WTC11 (cell line): ENCODE measurements at regions not wholly inside any gene's neighbourhood (a gene's known extent, or its start where the extent isn't known, plus 50 kb on each side); places are given as distances from the start of the nearest gene placed in this dataset.

Experiments used
- ATAC-seq: fragments of 200-7000 bp; cut with Tn5 transposase; 2 replicates; pipeline ENCODE4 v1.10.0; 2021; ENCODE audit warnings: mild to moderate bottlenecking, moderate library complexity
- CTCF ChIA-PET: fragments of 300-600 bp; sonication (Branson Sonifier 250); formaldehyde crosslinking; loops from one replicate; lab custom pipeline; 2021; ENCODE audit warnings: antibody characterized with exemption; lab: Charles Lee
- POLR2A ChIA-PET: fragments of 350-600 bp; sonication (Branson Sonifier 250); formaldehyde crosslinking; loops from one replicate; lab custom pipeline; 2021; ENCODE audit warnings: antibody characterized with exemption; lab: Charles Lee
- DNase-seq: peaks from one replicate; pipeline ENCODE4 v3.0.0; 2021; ENCODE audit warnings: low spot score
- H3K27ac Mint-ChIP-seq: 2 replicates; pipeline ENCODE4 v1.8.0; 2021; ENCODE audit warnings: mixed read lengths
- H3K27me3 Mint-ChIP-seq: 2 replicates; pipeline ENCODE4 v1.8.0; 2021; ENCODE audit warnings: low read depth, mild to moderate bottlenecking, moderate library complexity, mixed read lengths
- H3K36me3 Mint-ChIP-seq: 2 replicates; pipeline ENCODE4 v1.8.0; 2021; ENCODE audit warnings: mixed read lengths
- H3K4me1 Mint-ChIP-seq: 2 replicates; pipeline ENCODE4 v1.8.0; 2022; ENCODE audit warnings: mixed read lengths
- H3K4me3 Mint-ChIP-seq: 2 replicates; pipeline ENCODE4 v1.8.0; 2021; ENCODE audit warnings: mild to moderate bottlenecking, moderate library complexity, mixed read lengths
- H3K9me3 Mint-ChIP-seq: 2 replicates; pipeline ENCODE4 v1.8.0; 2021; ENCODE audit warnings: mixed read lengths
- CREB1 ChIP-seq: sonication (generic); formaldehyde crosslinking; IDR thresholded peaks from 2 replicates; pipeline ENCODE4 v1.8.0; 2023; ENCODE audit warnings: mild to moderate bottlenecking, missing genetic modification reagents
- FOXJ3 ChIP-seq: sonication (generic); formaldehyde crosslinking; IDR thresholded peaks from 2 replicates; pipeline ENCODE4 v1.9.0; 2021; ENCODE audit warnings: missing genetic modification reagents, mild to moderate bottlenecking, borderline replicate concordance
- FOXK1 ChIP-seq: sonication (generic); formaldehyde crosslinking; IDR thresholded peaks from 2 replicates; pipeline ENCODE4 v1.8.0; 2022; ENCODE audit warnings: mild to moderate bottlenecking, moderate library complexity, missing genetic modification reagents
- GRHL2 ChIP-seq: fragments of 250-450 bp; sonication (Bioruptor Pico); IDR thresholded peaks from 2 replicates; pipeline ENCODE4 v1.8.0; 2022; ENCODE audit warnings: mild to moderate bottlenecking, moderate library complexity; ENCODE audit not compliant: insufficient replicate concordance, severe bottlenecking
- JUN ChIP-seq: sonication (generic); formaldehyde crosslinking; IDR thresholded peaks from 2 replicates; pipeline ENCODE4 v1.8.0; 2023; ENCODE audit warnings: mild to moderate bottlenecking, missing genetic modification reagents
- KAT7 ChIP-seq: sonication (generic); formaldehyde crosslinking; IDR thresholded peaks from 2 replicates; pipeline ENCODE4 v1.8.1; 2023; ENCODE audit warnings: missing genetic modification reagents, mild to moderate bottlenecking, borderline replicate concordance
- MXD4 ChIP-seq: fragments of 250-450 bp; sonication (Bioruptor Pico); IDR thresholded peaks from 2 replicates; pipeline ENCODE4 v1.8.0; 2021; ENCODE audit warnings: mild to moderate bottlenecking, moderate library complexity, borderline replicate concordance
- NFE2L1 ChIP-seq: sonication (generic); formaldehyde crosslinking; IDR thresholded peaks from 2 replicates; pipeline ENCODE4 v1.8.1; 2023; ENCODE audit warnings: missing genetic modification reagents
- SMAD4 ChIP-seq: sonication (generic); formaldehyde crosslinking; IDR thresholded peaks from 2 replicates; pipeline ENCODE4 v1.8.0; 2022; ENCODE audit warnings: mild to moderate bottlenecking, missing genetic modification reagents
- ZNF423 ChIP-seq: fragments of 250-450 bp; sonication (Bioruptor Pico); IDR thresholded peaks from 2 replicates; pipeline ENCODE4 v2.1.2; 2022; ENCODE audit warnings: mild to moderate bottlenecking, moderate library complexity
- TF ChIP-seq, protein P1 (sequence below): sonication (generic); formaldehyde crosslinking; IDR thresholded peaks from 2 replicates; pipeline ENCODE4 v1.8.1; 2022; ENCODE audit warnings: mild to moderate bottlenecking, moderate library complexity, missing genetic modification reagents
- TF ChIP-seq, protein P2 (sequence below): sonication (generic); formaldehyde crosslinking; IDR thresholded peaks from 2 replicates; pipeline ENCODE4 v1.8.1; 2023; ENCODE audit warnings: mild to moderate bottlenecking, missing genetic modification reagents, borderline replicate concordance
- TF ChIP-seq, protein P3 (sequence below): sonication (generic); formaldehyde crosslinking; IDR thresholded peaks from 2 replicates; pipeline ENCODE4 v1.8.0; 2022; ENCODE audit warnings: mild to moderate bottlenecking, missing genetic modification reagents
- TF ChIP-seq, protein P4 (sequence below): fragments of 200-600 bp; IDR thresholded peaks from 2 replicates; pipeline ENCODE4 v1.8.0; 2022; ENCODE audit warnings: antibody characterized with exemption
- TF ChIP-seq, protein P5 (sequence below): sonication (generic); formaldehyde crosslinking; conservative IDR thresholded peaks from 2 replicates; pipeline ENCODE4 v1.8.1; 2023; ENCODE audit warnings: mild to moderate bottlenecking, low read depth, missing genetic modification reagents, moderate library complexity

DNA sequence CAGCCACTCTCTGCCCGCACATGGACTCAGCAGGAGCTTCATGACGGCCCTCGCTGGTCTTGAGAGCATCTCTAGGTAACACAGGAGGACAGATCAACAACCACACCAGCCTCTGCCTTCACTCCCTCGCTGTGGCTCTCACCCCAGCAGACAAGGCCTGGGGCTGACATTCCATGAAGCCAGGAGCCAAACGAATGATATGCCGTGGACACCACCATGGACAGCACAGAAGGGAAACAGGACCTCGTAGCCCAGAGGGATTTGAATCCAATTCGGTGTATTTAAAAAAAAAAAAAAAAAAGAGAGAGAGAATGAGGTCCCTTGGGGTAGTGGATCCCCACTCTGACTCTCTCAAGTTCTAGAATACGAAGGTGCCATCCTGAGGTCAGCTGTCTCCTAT lies 385.5 kb downstream of the SHANK2 start:
- ChIA-PET POLR2A (no interaction called here), CTCF (interaction anchor here (0.9 kb wide), 1 partner anchor 51 kb away, joined by 3 read pairs; no protein-coding TSS in a partner anchor)
- no peak overlapping the region for H3K4me3 Mint-ChIP-seq
- DNase-seq (no peak), ATAC-seq (no peak)
- no peaks in the 10 kb centered on the region for H3K36me3 Mint-ChIP-seq
- no peaks in the 10 kb centered on the region for H3K9me3 Mint-ChIP-seq
- H3K4me1 Mint-ChIP-seq, result peaks cover 12% of the 10 kb centered on the region
- peak overlapping the region; percentile 63; the same call in 1 of the 2 replicates for H3K27ac Mint-ChIP-seq
- H3K27me3 Mint-ChIP-seq, result no peaks in the 10 kb centered on the region
- no peak for TF ChIP-seq JUN (CRISPR knock-in tag)
- TF ChIP-seq FOXJ3 (CRISPR knock-in tag), result no peak
- no peak for TF ChIP-seq SMAD4 (CRISPR knock-in tag)
- TF ChIP-seq KAT7 (CRISPR knock-in tag), result no peak
- TF ChIP-seq FOXK1 (CRISPR knock-in tag), result no peak
- TF ChIP-seq, protein P1, sequence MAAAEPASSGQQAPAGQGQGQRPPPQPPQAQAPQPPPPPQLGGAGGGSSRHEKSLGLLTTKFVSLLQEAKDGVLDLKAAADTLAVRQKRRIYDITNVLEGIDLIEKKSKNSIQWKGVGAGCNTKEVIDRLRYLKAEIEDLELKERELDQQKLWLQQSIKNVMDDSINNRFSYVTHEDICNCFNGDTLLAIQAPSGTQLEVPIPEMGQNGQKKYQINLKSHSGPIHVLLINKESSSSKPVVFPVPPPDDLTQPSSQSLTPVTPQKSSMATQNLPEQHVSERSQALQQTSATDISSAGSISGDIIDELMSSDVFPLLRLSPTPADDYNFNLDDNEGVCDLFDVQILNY (CRISPR knock-in tag), result no peak
- no peak for TF ChIP-seq ZNF423
- TF ChIP-seq CREB1 (CRISPR knock-in tag), result no peak
- TF ChIP-seq, protein P2, sequence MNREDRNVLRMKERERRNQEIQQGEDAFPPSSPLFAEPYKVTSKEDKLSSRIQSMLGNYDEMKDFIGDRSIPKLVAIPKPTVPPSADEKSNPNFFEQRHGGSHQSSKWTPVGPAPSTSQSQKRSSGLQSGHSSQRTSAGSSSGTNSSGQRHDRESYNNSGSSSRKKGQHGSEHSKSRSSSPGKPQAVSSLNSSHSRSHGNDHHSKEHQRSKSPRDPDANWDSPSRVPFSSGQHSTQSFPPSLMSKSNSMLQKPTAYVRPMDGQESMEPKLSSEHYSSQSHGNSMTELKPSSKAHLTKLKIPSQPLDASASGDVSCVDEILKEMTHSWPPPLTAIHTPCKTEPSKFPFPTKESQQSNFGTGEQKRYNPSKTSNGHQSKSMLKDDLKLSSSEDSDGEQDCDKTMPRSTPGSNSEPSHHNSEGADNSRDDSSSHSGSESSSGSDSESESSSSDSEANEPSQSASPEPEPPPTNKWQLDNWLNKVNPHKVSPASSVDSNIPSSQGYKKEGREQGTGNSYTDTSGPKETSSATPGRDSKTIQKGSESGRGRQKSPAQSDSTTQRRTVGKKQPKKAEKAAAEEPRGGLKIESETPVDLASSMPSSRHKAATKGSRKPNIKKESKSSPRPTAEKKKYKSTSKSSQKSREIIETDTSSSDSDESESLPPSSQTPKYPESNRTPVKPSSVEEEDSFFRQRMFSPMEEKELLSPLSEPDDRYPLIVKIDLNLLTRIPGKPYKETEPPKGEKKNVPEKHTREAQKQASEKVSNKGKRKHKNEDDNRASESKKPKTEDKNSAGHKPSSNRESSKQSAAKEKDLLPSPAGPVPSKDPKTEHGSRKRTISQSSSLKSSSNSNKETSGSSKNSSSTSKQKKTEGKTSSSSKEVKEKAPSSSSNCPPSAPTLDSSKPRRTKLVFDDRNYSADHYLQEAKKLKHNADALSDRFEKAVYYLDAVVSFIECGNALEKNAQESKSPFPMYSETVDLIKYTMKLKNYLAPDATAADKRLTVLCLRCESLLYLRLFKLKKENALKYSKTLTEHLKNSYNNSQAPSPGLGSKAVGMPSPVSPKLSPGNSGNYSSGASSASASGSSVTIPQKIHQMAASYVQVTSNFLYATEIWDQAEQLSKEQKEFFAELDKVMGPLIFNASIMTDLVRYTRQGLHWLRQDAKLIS, result no peak
- no peak for TF ChIP-seq MXD4
- TF ChIP-seq, protein P3, sequence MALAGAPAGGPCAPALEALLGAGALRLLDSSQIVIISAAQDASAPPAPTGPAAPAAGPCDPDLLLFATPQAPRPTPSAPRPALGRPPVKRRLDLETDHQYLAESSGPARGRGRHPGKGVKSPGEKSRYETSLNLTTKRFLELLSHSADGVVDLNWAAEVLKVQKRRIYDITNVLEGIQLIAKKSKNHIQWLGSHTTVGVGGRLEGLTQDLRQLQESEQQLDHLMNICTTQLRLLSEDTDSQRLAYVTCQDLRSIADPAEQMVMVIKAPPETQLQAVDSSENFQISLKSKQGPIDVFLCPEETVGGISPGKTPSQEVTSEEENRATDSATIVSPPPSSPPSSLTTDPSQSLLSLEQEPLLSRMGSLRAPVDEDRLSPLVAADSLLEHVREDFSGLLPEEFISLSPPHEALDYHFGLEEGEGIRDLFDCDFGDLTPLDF, result no peak
- TF ChIP-seq NFE2L1 (CRISPR knock-in tag), result no peak
- TF ChIP-seq, protein P4, sequence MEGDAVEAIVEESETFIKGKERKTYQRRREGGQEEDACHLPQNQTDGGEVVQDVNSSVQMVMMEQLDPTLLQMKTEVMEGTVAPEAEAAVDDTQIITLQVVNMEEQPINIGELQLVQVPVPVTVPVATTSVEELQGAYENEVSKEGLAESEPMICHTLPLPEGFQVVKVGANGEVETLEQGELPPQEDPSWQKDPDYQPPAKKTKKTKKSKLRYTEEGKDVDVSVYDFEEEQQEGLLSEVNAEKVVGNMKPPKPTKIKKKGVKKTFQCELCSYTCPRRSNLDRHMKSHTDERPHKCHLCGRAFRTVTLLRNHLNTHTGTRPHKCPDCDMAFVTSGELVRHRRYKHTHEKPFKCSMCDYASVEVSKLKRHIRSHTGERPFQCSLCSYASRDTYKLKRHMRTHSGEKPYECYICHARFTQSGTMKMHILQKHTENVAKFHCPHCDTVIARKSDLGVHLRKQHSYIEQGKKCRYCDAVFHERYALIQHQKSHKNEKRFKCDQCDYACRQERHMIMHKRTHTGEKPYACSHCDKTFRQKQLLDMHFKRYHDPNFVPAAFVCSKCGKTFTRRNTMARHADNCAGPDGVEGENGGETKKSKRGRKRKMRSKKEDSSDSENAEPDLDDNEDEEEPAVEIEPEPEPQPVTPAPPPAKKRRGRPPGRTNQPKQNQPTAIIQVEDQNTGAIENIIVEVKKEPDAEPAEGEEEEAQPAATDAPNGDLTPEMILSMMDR, result no peak
- TF ChIP-seq GRHL2 (CRISPR knock-in tag), result no peak
- TF ChIP-seq, protein P5, sequence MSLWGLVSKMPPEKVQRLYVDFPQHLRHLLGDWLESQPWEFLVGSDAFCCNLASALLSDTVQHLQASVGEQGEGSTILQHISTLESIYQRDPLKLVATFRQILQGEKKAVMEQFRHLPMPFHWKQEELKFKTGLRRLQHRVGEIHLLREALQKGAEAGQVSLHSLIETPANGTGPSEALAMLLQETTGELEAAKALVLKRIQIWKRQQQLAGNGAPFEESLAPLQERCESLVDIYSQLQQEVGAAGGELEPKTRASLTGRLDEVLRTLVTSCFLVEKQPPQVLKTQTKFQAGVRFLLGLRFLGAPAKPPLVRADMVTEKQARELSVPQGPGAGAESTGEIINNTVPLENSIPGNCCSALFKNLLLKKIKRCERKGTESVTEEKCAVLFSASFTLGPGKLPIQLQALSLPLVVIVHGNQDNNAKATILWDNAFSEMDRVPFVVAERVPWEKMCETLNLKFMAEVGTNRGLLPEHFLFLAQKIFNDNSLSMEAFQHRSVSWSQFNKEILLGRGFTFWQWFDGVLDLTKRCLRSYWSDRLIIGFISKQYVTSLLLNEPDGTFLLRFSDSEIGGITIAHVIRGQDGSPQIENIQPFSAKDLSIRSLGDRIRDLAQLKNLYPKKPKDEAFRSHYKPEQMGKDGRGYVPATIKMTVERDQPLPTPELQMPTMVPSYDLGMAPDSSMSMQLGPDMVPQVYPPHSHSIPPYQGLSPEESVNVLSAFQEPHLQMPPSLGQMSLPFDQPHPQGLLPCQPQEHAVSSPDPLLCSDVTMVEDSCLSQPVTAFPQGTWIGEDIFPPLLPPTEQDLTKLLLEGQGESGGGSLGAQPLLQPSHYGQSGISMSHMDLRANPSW (CRISPR knock-in tag), result no peak
